ENCODE measurements at regions not wholly inside any gene's neighbourhood (a gene's known extent, or its start where the extent isn't known, plus 50 kb on each side); places are given as distances from the start of the nearest gene placed in this dataset.

DNA sequence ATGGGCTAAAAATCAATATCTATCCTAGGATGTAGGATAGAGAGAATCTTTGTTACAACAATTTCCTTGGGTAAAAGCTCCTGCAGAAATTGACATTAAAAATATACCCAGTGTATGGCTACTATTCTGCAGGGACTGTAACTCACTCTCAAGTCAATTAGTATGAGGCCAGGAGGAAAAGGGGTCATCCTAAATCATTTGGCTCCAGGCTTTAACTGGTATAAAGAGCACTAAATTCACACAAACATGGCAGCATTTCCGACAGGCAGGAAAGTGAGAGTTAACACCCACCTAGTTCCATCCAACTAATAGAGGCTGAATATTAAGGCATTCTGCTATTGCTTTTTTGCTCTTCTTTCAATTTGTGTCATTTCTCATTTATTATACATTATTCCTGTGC, 218.6 kb upstream of the C1orf87 start:
- Histone ChIP-seq H3K9me3 (ENCODE audit: control insufficient read depth, insufficient read depth, low read depth, low read length) (no peaks in the 10 kb centered on the region), H2AFZ (ENCODE audit: low read length) (no peak overlapping the region), H3K4me1 (ENCODE audit: control insufficient read depth, extremely low read depth, insufficient read depth, low read length) (no peaks in the 10 kb centered on the region), H3K4me3 (replicated peaks in 1 of 4; ENCODE audit: control extremely low read depth in 1 of 4, insufficient read depth in 1 of 4, low read depth in 3 of 4, low read length in 4 of 4) (no peak overlapping the region), H3K27ac (ENCODE audit: insufficient read depth, low read length) (no peak overlapping the region), H3K4me2 (ENCODE audit: extremely low read depth, insufficient read depth, low read length) (no peak overlapping the region), H3K36me3 (ENCODE audit: control insufficient read depth, insufficient read depth, low read length) (no peaks in the 10 kb centered on the region), H3K27me3 (ENCODE audit: control insufficient read depth, insufficient read depth, low read length) (no peaks in the 10 kb centered on the region), H4K20me1 (ENCODE audit: control insufficient read depth, extremely low read depth, insufficient read depth, low read length) (no peaks in the 10 kb centered on the region), H3K9ac (ENCODE audit: insufficient read depth, low read length) (no peak overlapping the region), H3K79me2 (ENCODE audit: control insufficient read depth, insufficient read depth, low read length) (no peaks in the 10 kb centered on the region)
- DNase-seq (ENCODE audit: low read depth in 2 of 2), result no peak
- no peak for TF ChIP-seq EZH2 (IDR thresholded peaks at IDR 0.05; ENCODE audit: low read length, missing control alignments)
- TF ChIP-seq, protein P1, sequence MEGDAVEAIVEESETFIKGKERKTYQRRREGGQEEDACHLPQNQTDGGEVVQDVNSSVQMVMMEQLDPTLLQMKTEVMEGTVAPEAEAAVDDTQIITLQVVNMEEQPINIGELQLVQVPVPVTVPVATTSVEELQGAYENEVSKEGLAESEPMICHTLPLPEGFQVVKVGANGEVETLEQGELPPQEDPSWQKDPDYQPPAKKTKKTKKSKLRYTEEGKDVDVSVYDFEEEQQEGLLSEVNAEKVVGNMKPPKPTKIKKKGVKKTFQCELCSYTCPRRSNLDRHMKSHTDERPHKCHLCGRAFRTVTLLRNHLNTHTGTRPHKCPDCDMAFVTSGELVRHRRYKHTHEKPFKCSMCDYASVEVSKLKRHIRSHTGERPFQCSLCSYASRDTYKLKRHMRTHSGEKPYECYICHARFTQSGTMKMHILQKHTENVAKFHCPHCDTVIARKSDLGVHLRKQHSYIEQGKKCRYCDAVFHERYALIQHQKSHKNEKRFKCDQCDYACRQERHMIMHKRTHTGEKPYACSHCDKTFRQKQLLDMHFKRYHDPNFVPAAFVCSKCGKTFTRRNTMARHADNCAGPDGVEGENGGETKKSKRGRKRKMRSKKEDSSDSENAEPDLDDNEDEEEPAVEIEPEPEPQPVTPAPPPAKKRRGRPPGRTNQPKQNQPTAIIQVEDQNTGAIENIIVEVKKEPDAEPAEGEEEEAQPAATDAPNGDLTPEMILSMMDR (conservative IDR thresholded peaks at IDR 0.05 in 1 of 2, IDR thresholded peaks at IDR 0.05 in 1 of 2; ENCODE audit: low read depth in 1 of 2, low read length in 2 of 2), result no peak

DNA sequence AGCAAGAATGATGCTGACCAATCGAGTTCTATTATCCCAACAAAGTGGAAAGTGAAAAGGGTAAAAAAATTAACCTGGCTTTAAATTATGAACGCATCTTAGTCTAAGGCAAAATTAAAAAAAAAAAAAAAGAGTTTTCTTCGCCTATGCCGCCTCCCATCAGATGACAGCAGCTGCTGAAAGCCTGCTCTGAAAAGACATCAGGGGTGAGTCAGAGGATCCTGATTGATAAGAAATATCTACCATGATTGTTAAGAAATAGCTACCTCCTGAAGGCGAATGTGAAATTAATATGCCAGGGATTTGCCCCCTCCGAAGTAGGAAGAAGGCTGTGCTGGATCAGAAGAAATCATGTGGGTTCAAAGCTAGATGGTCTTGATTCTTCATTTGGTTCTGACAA, 216.8 kb upstream of the C1orf87 start:
- no peak for DNase-seq (ENCODE audit: low read depth in 2 of 2)

DNA sequence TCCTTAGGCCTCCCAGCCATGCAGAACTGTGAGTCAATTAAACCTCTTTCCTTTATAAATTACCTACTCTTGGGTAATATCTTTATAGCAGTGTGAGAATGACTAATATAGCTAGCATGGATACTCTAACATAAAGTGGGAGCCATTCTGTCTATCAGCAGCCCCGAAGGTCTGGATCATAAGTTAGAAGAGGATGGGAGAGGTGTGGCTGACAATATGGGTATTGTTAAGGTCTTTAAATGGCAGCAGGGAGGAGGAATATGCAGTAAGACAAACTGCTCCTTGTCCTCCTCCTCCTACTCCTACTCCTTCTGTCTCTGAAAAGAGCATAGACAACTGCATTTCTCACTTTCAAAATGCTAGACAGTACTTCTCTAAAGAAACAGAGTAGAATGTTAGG, 214.0 kb upstream of the C1orf87 start:
- H3K9ac ChIP-seq (ENCODE audit: insufficient read depth, low read length), result no peak overlapping the region
- no peak for DNase-seq (ENCODE audit: low read depth in 2 of 2)
- TF ChIP-seq, protein P1 (conservative IDR thresholded peaks at IDR 0.05 in 1 of 2, IDR thresholded peaks at IDR 0.05 in 1 of 2; ENCODE audit: low read depth in 1 of 2, low read length in 2 of 2), result no peak
- TF ChIP-seq EZH2 (IDR thresholded peaks at IDR 0.05; ENCODE audit: low read length, missing control alignments), result no peak
- H3K4me2 ChIP-seq (ENCODE audit: extremely low read depth, insufficient read depth, low read length), result no peak overlapping the region
- no peaks in the 10 kb centered on the region for H3K9me3 ChIP-seq (ENCODE audit: control insufficient read depth, insufficient read depth, low read depth, low read length)
- H3K27me3 ChIP-seq (ENCODE audit: control insufficient read depth, insufficient read depth, low read length), result no peaks in the 10 kb centered on the region
- H3K27ac ChIP-seq (ENCODE audit: insufficient read depth, low read length), result no peak overlapping the region
- no peaks in the 10 kb centered on the region for H3K79me2 ChIP-seq (ENCODE audit: control insufficient read depth, insufficient read depth, low read length)
- no peaks in the 10 kb centered on the region for H4K20me1 ChIP-seq (ENCODE audit: control insufficient read depth, extremely low read depth, insufficient read depth, low read length)
- H3K4me3 ChIP-seq (replicated peaks in 1 of 4; ENCODE audit: control extremely low read depth in 1 of 4, insufficient read depth in 1 of 4, low read depth in 3 of 4, low read length in 4 of 4), result no peak overlapping the region
- H2AFZ ChIP-seq (ENCODE audit: low read length), result no peak overlapping the region
- H3K4me1 ChIP-seq (ENCODE audit: control insufficient read depth, extremely low read depth, insufficient read depth, low read length), result no peaks in the 10 kb centered on the region
- H3K36me3 ChIP-seq (ENCODE audit: control insufficient read depth, insufficient read depth, low read length), result no peaks in the 10 kb centered on the region

More for the DNA sequence above, 216.8 kb upstream of the C1orf87 start:
- TF ChIP-seq, protein P1 (conservative IDR thresholded peaks at IDR 0.05 in 1 of 2, IDR thresholded peaks at IDR 0.05 in 1 of 2; ENCODE audit: low read depth in 1 of 2, low read length in 2 of 2), result no peak
- TF ChIP-seq EZH2 (IDR thresholded peaks at IDR 0.05; ENCODE audit: low read length, missing control alignments), result no peak
- no peak overlapping the region for H3K27ac ChIP-seq (ENCODE audit: insufficient read depth, low read length)
- no peaks in the 10 kb centered on the region for H4K20me1 ChIP-seq (ENCODE audit: control insufficient read depth, extremely low read depth, insufficient read depth, low read length)
- no peaks in the 10 kb centered on the region for H3K4me1 ChIP-seq (ENCODE audit: control insufficient read depth, extremely low read depth, insufficient read depth, low read length)
- no peak overlapping the region for H2AFZ ChIP-seq (ENCODE audit: low read length)
- H3K9ac ChIP-seq (ENCODE audit: insufficient read depth, low read length), result no peak overlapping the region
- no peak overlapping the region for H3K4me3 ChIP-seq (replicated peaks in 1 of 4; ENCODE audit: control extremely low read depth in 1 of 4, insufficient read depth in 1 of 4, low read depth in 3 of 4, low read length in 4 of 4)
- H3K36me3 ChIP-seq (ENCODE audit: control insufficient read depth, insufficient read depth, low read length), result no peaks in the 10 kb centered on the region
- H3K4me2 ChIP-seq (ENCODE audit: extremely low read depth, insufficient read depth, low read length), result no peak overlapping the region
- H3K27me3 ChIP-seq (ENCODE audit: control insufficient read depth, insufficient read depth, low read length), result no peaks in the 10 kb centered on the region
- no peaks in the 10 kb centered on the region for H3K79me2 ChIP-seq (ENCODE audit: control insufficient read depth, insufficient read depth, low read length)
- H3K9me3 ChIP-seq (ENCODE audit: control insufficient read depth, insufficient read depth, low read depth, low read length), result no peaks in the 10 kb centered on the region

Data from fibroblast of lung (primary cell).